ENCODE measurements at regions not wholly inside any gene's neighbourhood (a gene's known extent, or its start where the extent isn't known, plus 50 kb on each side); places are given as distances from the start of the nearest gene placed in this dataset.

DNA sequence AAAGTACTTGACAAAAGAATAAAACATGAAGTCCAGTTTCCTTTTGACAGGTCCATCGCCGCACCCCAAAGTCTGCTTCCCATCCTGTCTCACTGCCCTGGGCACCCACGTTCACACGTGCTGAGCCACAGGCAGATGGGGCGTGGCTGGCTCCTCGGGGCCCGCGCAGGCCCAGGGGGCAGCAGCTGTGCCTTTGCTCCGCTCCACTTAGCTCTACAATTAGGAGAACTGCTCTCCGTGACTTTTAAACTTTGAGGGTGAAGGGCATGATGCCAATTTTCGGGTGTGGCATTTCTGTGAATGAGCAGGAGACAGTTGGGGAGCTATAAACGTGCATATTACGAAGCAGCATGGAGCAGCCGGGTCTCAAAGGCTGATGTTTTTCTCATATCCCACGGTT is 152.4 kb downstream of the TDRD15 start:
- Histone ChIP-seq H3K4me3 (no peak overlapping the region), H3K36me3 (no peaks in the 10 kb centered on the region), H3K27me3 (no peaks in the 10 kb centered on the region), H3K4me1 (peaks cover 0 to 20% (median 2%) of the 10 kb centered on the region in 12 donors), H3K27ac (peak overlapping the region in 1 of 12 donors; percentile 3), H3K9me3 (no peaks in the 10 kb centered on the region)
- ATAC-seq (no peak), DNase-seq (no peak)
- WGBS, 4 donors, result 85 to 90% (median 89%) methylated on average over 15 of the region's 15 CpGs
- TF ChIP-seq POLR2A (IDR thresholded peaks at IDR 0.05), result no peak
- TF ChIP-seq, protein P1, sequence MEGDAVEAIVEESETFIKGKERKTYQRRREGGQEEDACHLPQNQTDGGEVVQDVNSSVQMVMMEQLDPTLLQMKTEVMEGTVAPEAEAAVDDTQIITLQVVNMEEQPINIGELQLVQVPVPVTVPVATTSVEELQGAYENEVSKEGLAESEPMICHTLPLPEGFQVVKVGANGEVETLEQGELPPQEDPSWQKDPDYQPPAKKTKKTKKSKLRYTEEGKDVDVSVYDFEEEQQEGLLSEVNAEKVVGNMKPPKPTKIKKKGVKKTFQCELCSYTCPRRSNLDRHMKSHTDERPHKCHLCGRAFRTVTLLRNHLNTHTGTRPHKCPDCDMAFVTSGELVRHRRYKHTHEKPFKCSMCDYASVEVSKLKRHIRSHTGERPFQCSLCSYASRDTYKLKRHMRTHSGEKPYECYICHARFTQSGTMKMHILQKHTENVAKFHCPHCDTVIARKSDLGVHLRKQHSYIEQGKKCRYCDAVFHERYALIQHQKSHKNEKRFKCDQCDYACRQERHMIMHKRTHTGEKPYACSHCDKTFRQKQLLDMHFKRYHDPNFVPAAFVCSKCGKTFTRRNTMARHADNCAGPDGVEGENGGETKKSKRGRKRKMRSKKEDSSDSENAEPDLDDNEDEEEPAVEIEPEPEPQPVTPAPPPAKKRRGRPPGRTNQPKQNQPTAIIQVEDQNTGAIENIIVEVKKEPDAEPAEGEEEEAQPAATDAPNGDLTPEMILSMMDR (IDR thresholded peaks at IDR 0.05), result no peak
- intact Hi-C loops (cut with DNase I), result no loop called here

DNA sequence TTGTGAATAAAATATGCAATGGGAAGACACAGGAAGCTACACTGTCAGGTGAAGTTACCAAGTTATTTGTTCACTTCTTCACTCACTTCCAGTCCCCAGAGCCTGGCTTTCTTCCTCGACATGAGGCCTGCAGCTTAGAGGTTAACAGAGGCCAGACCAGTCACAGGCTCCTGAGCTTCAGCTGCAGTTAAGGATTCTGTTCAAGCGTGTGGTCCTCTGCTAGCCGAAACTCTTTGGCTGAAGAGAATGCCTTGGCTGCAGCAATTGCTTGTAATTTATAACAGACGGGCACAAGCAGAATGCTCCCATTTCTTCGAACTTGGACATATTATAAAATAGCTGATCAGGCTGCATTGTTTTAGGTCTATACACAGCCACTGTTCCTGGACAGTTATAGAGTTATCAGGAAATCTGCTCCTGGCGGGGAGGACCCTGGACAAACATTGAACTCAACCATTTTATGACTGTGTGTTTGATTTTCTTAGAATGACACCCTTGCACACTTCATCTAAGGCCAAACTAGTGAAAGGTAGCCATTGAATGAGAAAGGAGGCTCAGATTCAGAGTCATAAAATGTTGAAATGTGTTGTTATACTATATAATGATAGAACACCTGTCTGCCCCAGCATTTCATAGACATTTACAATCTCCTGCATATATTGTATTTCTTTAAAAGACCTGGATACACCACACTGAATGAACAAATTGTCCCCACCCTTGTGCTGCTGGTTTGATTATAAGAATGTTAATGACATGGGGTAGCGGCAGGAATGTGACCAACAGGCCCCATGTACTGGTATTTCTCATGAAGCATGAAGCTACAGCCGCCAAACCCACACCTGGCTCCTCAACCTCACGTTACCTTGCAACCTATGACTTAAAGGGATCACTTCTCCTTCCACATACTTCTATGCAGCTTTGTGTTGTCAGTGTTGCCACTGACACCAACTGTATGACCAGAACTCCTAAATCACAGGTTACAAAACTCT is 153.6 kb downstream of the TDRD15 start:
- intact Hi-C loops (cut with DNase I), result no loop called here
- H3K9me3 ChIP-seq, result no peaks in the 10 kb centered on the region
- H3K4me3 ChIP-seq, result no peak overlapping the region
- ATAC-seq (no peak), DNase-seq (no peak)
- no peak for TF ChIP-seq POLR2A (IDR thresholded peaks at IDR 0.05)
- TF ChIP-seq, protein P1 (IDR thresholded peaks at IDR 0.05), result no peak
- no peak overlapping the region for H3K27ac ChIP-seq
- no peaks in the 10 kb centered on the region for H3K27me3 ChIP-seq
- WGBS, 4 donors, result 75 to 86% (median 81%) methylated on average over 9 of the region's 9 CpGs
- H3K36me3 ChIP-seq, result no peaks in the 10 kb centered on the region
- H3K4me1 ChIP-seq, result peaks cover 0 to 17% (median 0%) of the 10 kb centered on the region in 12 donors

- Histone ChIP-seq H3K27ac (peak overlapping the region in 7 of 12 donors; percentile 21 to 63 (median 46)), H3K4me3 (no peak overlapping the region), H3K9me3 (no peaks in the 10 kb centered on the region), H3K4me1 (peaks cover 0 to 17% (median 0%) of the 10 kb centered on the region in 12 donors), H3K27me3 (no peaks in the 10 kb centered on the region), H3K36me3 (no peaks in the 10 kb centered on the region)
- intact Hi-C loops (cut with DNase I), result no loop called here
- peak; percentile 30 to 86 (median 72) for ATAC-seq
- no peak for TF ChIP-seq POLR2A (IDR thresholded peaks at IDR 0.05)
- TF ChIP-seq, protein P1 (IDR thresholded peaks at IDR 0.05), result no peak
- WGBS, 4 donors, result 27 to 37% (median 35%) methylated on average over 5 of the region's 5 CpGs
- DNase-seq, result peak in 2 of 5 donors; percentile 48 to 50
Observed at GRCh38 chr2:21279525-21279924, 155.8 kb downstream of the TDRD15 start.

- Histone ChIP-seq H3K4me3 (no peak overlapping the region), H3K9me3 (no peaks in the 10 kb centered on the region), H3K36me3 (no peaks in the 10 kb centered on the region), H3K27me3 (no peaks in the 10 kb centered on the region), H3K4me1 (peaks cover 0 to 17% (median 0%) of the 10 kb centered on the region in 12 donors), H3K27ac (peak overlapping the region in 2 of 12 donors; percentile 62 to 63)
- intact Hi-C loops (cut with DNase I), result no loop called here
- TF ChIP-seq, protein P1 (IDR thresholded peaks at IDR 0.05), result no peak
- TF ChIP-seq POLR2A (IDR thresholded peaks at IDR 0.05), result no peak
- DNase-seq (no peak), ATAC-seq (peak in 2 of 4 donors; percentile 31 to 47)
- WGBS, 4 donors, result 48 to 57% (median 52%) methylated on average over 4 of the region's 4 CpGs
Observed at GRCh38 chr2:21280793-21281192, 157.0 kb downstream of the TDRD15 start.

All from heart left ventricle (tissue), 16 donors.